Astrocyte (in vitro differentiated cells and primary cell): ENCODE measurements at regions not wholly inside any gene's neighbourhood (a gene's known extent, or its start where the extent isn't known, plus 50 kb on each side); places are given as distances from the start of the nearest gene placed in this dataset.
"Not testable (repeated sequence)": the region's sequence is repeated elsewhere in the genome, so short reads cannot be mapped to it uniquely, and the experiment has no call there.

Experiments
- DNase-seq: peaks from one replicate; pipeline ENCODE4 v3.0.0-alpha.2; 2010; ENCODE audit warnings: low read depth
- FAIRE-seq: peaks from 2 replicates; lab custom pipeline; 2011; peaks lifted over from hg19 to GRCh38; lab: Jason Lieb, UNC
- H2AFZ ChIP-seq: 2 replicates; pipeline ENCODE4 v1.6.0; 2012; ENCODE audit warnings: low read depth, low read length, inconsistent platforms
- H3K27ac ChIP-seq: 2 replicates; pipeline ENCODE4 v1.5.1; 2011; ENCODE audit warnings: low read depth, low read length, inconsistent platforms
- H3K27me3 ChIP-seq: 2 replicates; pipeline ENCODE4 v1.6.0; 2011; ENCODE audit warnings: low read length, inconsistent platforms; ENCODE audit not compliant: insufficient read depth
- H3K36me3 ChIP-seq: 2 replicates; pipeline ENCODE4 v1.5.1; 2011; ENCODE audit warnings: low read length, inconsistent platforms; ENCODE audit not compliant: insufficient read depth
- H3K4me1 ChIP-seq: 2 replicates; pipeline ENCODE4 v1.5.1; 2011; ENCODE audit warnings: low read length, inconsistent platforms; ENCODE audit not compliant: insufficient read depth
- H3K4me2 ChIP-seq: 2 replicates; pipeline ENCODE4 v1.6.0; 2012; ENCODE audit warnings: low read length, inconsistent platforms
- H3K4me3 ChIP-seq: 2 replicates; pipeline ENCODE4 v1.5.1; 2011; ENCODE audit warnings: low read depth, mild to moderate bottlenecking, low read length, inconsistent platforms; ENCODE audit not compliant: insufficient read depth
- H3K79me2 ChIP-seq: 2 replicates; pipeline ENCODE4 v1.6.0; 2012; ENCODE audit warnings: mild to moderate bottlenecking, low read length, inconsistent platforms; ENCODE audit not compliant: insufficient read depth
- H3K9ac ChIP-seq: 2 replicates; pipeline ENCODE4 v1.6.0; 2012; ENCODE audit warnings: mild to moderate bottlenecking, low read length, inconsistent platforms
- H3K9me3 ChIP-seq: 2 replicates; pipeline ENCODE4 v1.5.1; 2012; ENCODE audit warnings: low read depth, mild to moderate bottlenecking, low read length, inconsistent platforms; ENCODE audit not compliant: insufficient read depth
- H4K20me1 ChIP-seq: 2 replicates; pipeline ENCODE4 v1.6.0; 2012; ENCODE audit warnings: low read length, inconsistent platforms; ENCODE audit not compliant: insufficient read depth
- H3K27ac Mint-ChIP-seq: one replicate; pipeline ENCODE4 v1.8.0; 2021; ENCODE audit warnings: mild to moderate bottlenecking, mixed read lengths; ENCODE audit not compliant: unreplicated experiment
- H3K27me3 Mint-ChIP-seq: one replicate; pipeline ENCODE4 v1.8.0; 2021; ENCODE audit warnings: low read depth, mixed read lengths; ENCODE audit not compliant: unreplicated experiment
- H3K36me3 Mint-ChIP-seq: one replicate; pipeline ENCODE4 v1.8.0; 2021; ENCODE audit warnings: low read depth, mixed read lengths; ENCODE audit not compliant: unreplicated experiment
- H3K4me1 Mint-ChIP-seq: one replicate; pipeline ENCODE4 v1.8.0; 2021; ENCODE audit warnings: low read depth, mixed read lengths; ENCODE audit not compliant: unreplicated experiment
- H3K4me3 Mint-ChIP-seq: one replicate; pipeline ENCODE4 v1.8.0; 2021; ENCODE audit warnings: mild to moderate bottlenecking, moderate library complexity, mixed read lengths; ENCODE audit not compliant: unreplicated experiment
- H3K9me3 Mint-ChIP-seq: one replicate; pipeline ENCODE4 v1.8.0; 2021; ENCODE audit warnings: mild to moderate bottlenecking, mixed read lengths; ENCODE audit not compliant: unreplicated experiment
- EZH2 ChIP-seq: IDR thresholded peaks from 2 replicates; pipeline ENCODE4 v1.6.1; 2012; ENCODE audit warnings: mild to moderate bottlenecking, low read length, inconsistent platforms; ENCODE audit not compliant: insufficient read depth
- TF ChIP-seq, protein P1 (sequence below): IDR thresholded peaks from 2 replicates; pipeline ENCODE4 v1.5.1; 2011; ENCODE audit warnings: low read depth, mild to moderate bottlenecking, inconsistent platforms, low read length, moderate library complexity; ENCODE audit not compliant: insufficient read depth

DNA sequence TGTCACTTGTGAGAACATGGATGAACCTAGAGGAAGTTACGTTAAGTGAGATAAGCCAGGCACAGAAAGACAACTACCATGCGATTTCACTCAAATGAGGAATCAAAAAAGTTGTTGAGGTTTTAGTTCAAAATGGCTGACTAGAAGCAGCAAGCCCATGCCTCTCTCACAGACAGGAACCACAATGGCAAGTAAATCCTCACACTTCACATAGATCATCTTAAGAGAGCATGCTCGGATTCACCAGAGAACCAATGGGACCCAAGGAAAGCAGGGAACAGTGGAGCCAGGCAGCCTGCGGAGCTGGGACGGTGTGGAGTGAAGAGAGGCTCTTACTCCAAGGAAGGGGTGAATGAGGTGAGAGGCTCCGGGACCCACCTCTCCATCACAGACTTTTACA is 581.0 kb downstream of the UQCRFS1 start:
- Histone ChIP-seq H2AFZ (no peak overlapping the region), H3K9me3 (no peaks in the 10 kb centered on the region), H4K20me1 (no peaks in the 10 kb centered on the region), H3K4me3 (no peak overlapping the region), H3K4me1 (no peaks in the 10 kb centered on the region), H3K9ac (no peak overlapping the region), H3K27ac (no peak overlapping the region), H3K36me3 (no peaks in the 10 kb centered on the region), H3K27me3 (no peaks in the 10 kb centered on the region), H3K79me2 (no peaks in the 10 kb centered on the region), H3K4me2 (no peak overlapping the region)
- H3K9me3 Mint-ChIP-seq = peaks cover 9% of the 10 kb centered on the region
- TF ChIP-seq EZH2 = no peak
- TF ChIP-seq, protein P1, sequence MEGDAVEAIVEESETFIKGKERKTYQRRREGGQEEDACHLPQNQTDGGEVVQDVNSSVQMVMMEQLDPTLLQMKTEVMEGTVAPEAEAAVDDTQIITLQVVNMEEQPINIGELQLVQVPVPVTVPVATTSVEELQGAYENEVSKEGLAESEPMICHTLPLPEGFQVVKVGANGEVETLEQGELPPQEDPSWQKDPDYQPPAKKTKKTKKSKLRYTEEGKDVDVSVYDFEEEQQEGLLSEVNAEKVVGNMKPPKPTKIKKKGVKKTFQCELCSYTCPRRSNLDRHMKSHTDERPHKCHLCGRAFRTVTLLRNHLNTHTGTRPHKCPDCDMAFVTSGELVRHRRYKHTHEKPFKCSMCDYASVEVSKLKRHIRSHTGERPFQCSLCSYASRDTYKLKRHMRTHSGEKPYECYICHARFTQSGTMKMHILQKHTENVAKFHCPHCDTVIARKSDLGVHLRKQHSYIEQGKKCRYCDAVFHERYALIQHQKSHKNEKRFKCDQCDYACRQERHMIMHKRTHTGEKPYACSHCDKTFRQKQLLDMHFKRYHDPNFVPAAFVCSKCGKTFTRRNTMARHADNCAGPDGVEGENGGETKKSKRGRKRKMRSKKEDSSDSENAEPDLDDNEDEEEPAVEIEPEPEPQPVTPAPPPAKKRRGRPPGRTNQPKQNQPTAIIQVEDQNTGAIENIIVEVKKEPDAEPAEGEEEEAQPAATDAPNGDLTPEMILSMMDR = no peak
- no peaks in the 10 kb centered on the region for H3K36me3 Mint-ChIP-seq
- no peaks in the 10 kb centered on the region for H3K27me3 Mint-ChIP-seq
- H3K4me1 Mint-ChIP-seq = no peaks in the 10 kb centered on the region
- FAIRE-seq (no peak), DNase-seq (no peak)
- H3K4me3 Mint-ChIP-seq = no peak overlapping the region
- H3K27ac Mint-ChIP-seq = no peak overlapping the region

DNA sequence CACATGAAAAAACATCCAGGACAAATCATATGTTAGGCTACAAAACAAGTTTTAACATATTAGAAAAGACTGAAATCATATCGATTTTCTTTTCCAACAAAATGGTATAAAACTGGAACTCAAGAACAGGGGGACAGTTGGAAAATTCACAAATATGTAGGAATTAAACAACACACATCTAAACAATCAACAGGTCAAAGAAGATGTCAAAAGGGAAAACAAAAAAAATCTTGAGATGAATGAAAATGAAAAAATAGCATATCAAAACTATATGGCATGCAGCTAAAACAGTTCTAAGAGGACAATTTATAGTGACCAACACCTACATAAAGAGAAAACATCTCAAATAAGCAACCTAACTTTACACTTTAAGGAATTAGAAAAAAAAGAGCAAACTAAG is 585.3 kb downstream of the UQCRFS1 start:
- H2AFZ ChIP-seq = no peak overlapping the region
- no peak for FAIRE-seq

DNA sequence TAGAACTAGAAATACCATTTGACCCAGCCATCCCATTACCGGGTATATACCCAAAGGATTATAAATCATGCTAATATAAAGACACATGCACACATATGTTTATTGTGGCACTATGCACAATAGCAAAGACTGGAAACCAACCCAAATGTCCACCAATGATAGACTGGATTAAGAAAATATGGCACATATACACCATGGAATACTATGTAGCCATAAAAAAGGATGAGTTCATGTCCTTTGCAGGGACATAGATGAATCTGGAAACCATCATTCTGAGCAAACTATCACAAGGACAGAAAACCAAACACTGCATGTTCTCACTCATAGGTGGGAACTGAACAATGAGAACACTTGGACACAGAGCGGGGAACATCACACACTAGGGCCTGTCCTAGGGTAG is 586.5 kb downstream of the UQCRFS1 start:
- H3K36me3 ChIP-seq, H3K27ac Mint-ChIP-seq, H3K9me3 ChIP-seq, H3K4me3 ChIP-seq, H3K27me3 Mint-ChIP-seq, H3K4me1 Mint-ChIP-seq, H3K4me3 Mint-ChIP-seq, H3K27me3 ChIP-seq, H3K9ac ChIP-seq, H3K27ac ChIP-seq, H3K4me2 ChIP-seq, H4K20me1 ChIP-seq, DNase-seq, H3K36me3 Mint-ChIP-seq, H3K4me1 ChIP-seq, H3K9me3 Mint-ChIP-seq, H2AFZ ChIP-seq, FAIRE-seq, H3K79me2 ChIP-seq: not testable (repeated sequence)

More for the DNA sequence above, 585.3 kb downstream of the UQCRFS1 start:
- H3K27me3 Mint-ChIP-seq = no peaks in the 10 kb centered on the region
- TF ChIP-seq, protein P1 = no peak
- TF ChIP-seq EZH2 = no peak
- H3K9ac ChIP-seq = no peak overlapping the region
- H3K27me3 ChIP-seq = no peaks in the 10 kb centered on the region
- no peak overlapping the region for H3K27ac Mint-ChIP-seq
- H3K9me3 ChIP-seq = no peaks in the 10 kb centered on the region
- H3K36me3 ChIP-seq = no peaks in the 10 kb centered on the region
- no peaks in the 10 kb centered on the region for H4K20me1 ChIP-seq
- H3K4me3 Mint-ChIP-seq = no peak overlapping the region
- no peak overlapping the region for H3K4me2 ChIP-seq
- H3K4me1 ChIP-seq = no peaks in the 10 kb centered on the region
- no peak overlapping the region for H3K4me3 ChIP-seq
- DNase-seq = no peak
- no peaks in the 10 kb centered on the region for H3K36me3 Mint-ChIP-seq
- no peaks in the 10 kb centered on the region for H3K79me2 ChIP-seq
- H3K4me1 Mint-ChIP-seq = no peaks in the 10 kb centered on the region
- peaks cover 7% of the 10 kb centered on the region for H3K9me3 Mint-ChIP-seq
- H3K27ac ChIP-seq = no peak overlapping the region
